ENCODE measurements at regions not wholly inside any gene's neighbourhood (a gene's known extent, or its start where the extent isn't known, plus 50 kb on each side); places are given as distances from the start of the nearest gene placed in this dataset.

GRCh38 chr10:129075508-129075907 lies 391.5 kb upstream of the MGMT start:
- TF ChIP-seq, protein P1, sequence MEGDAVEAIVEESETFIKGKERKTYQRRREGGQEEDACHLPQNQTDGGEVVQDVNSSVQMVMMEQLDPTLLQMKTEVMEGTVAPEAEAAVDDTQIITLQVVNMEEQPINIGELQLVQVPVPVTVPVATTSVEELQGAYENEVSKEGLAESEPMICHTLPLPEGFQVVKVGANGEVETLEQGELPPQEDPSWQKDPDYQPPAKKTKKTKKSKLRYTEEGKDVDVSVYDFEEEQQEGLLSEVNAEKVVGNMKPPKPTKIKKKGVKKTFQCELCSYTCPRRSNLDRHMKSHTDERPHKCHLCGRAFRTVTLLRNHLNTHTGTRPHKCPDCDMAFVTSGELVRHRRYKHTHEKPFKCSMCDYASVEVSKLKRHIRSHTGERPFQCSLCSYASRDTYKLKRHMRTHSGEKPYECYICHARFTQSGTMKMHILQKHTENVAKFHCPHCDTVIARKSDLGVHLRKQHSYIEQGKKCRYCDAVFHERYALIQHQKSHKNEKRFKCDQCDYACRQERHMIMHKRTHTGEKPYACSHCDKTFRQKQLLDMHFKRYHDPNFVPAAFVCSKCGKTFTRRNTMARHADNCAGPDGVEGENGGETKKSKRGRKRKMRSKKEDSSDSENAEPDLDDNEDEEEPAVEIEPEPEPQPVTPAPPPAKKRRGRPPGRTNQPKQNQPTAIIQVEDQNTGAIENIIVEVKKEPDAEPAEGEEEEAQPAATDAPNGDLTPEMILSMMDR (IDR thresholded peaks at IDR 0.05; ENCODE audit: poor library complexity, severe bottlenecking) = no peak
- TF ChIP-seq POLR2AphosphoS5 (IDR thresholded peaks at IDR 0.05) (no peak), EP300 (conservative IDR thresholded peaks at IDR 0.05; ENCODE audit: poor library complexity, severe bottlenecking) (no peak), TAF1 (IDR thresholded peaks at IDR 0.05; ENCODE audit: low read depth) (no peak), EZH2 (IDR thresholded peaks at IDR 0.05; ENCODE audit: borderline replicate concordance, insufficient read depth, low read length, poor library complexity, severe bottlenecking) (no peak), SMC3 (conservative IDR thresholded peaks at IDR 0.05; ENCODE audit: poor library complexity) (no peak)
